Loucy (cell line): ENCODE measurements at regions not wholly inside any gene's neighbourhood (a gene's known extent, or its start where the extent isn't known, plus 50 kb on each side); places are given as distances from the start of the nearest gene placed in this dataset.

ENCODE experiments used
- CTCF ChIP-seq: fragments of 200-600 bp; sonication (generic); conservative IDR thresholded peaks from 2 replicates; pipeline ENCODE4 v1.5.1; 2014; ENCODE audit warnings: mild to moderate bottlenecking, antibody characterized with exemption, low read length
- EZH2phosphoT487 ChIP-seq: fragments of 200-600 bp; IDR thresholded peaks from 2 replicates; pipeline ENCODE4 v1.6.1; 2018; ENCODE audit warnings: antibody characterized with exemption, mild to moderate bottlenecking, moderate library complexity, borderline replicate concordance

GRCh38 chr7:156374335-156374734, 266.2 kb upstream of the RNF32 start:
- no peak for TF ChIP-seq CTCF
- no peak for TF ChIP-seq EZH2phosphoT487
